ENCODE measurements at regions not wholly inside any gene's neighbourhood (a gene's known extent, or its start where the extent isn't known, plus 50 kb on each side); places are given as distances from the start of the nearest gene placed in this dataset.

DNA sequence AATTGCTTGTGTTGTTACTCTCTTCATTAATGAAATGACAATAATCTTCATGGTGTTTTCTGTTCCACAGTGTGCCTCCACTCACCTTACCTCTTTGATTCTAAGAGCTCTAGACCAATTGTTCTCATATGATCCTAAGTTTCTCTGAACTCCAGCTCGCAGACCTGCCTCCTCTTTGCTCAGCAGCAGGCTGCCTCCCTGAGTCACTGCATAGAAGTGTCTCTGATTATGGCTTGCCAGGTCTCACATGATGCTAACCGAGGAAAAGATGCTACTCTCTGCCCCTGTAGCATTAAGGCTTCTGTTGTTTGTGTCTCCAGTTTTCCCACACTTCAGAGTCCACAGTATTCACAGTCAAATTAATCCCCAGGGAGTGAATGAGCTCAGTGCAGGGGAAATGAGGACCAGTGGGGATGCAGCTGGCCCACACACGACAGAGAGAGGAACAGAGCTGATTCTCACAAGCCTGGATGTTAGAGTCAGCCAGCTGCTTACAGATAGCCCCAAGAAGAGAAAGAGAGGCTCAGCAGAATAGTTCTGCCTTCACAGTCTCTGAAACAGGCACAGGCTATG is 145.9 kb upstream of the EGR2 start:
- no peak for TF ChIP-seq RAD21 (IDR thresholded peaks at IDR 0.05; ENCODE audit: low read depth)
- TF ChIP-seq TEAD4 (IDR thresholded peaks at IDR 0.05): no peak
